SH-SY5Y (cell line): ENCODE measurements at regions not wholly inside any gene's neighbourhood (a gene's known extent, or its start where the extent isn't known, plus 50 kb on each side); places are given as distances from the start of the nearest gene placed in this dataset.

Experiments used
- GATA2 ChIP-seq: IDR thresholded peaks from 2 replicates; pipeline ENCODE4 v1.6.1; 2011; ENCODE audit warnings: mild to moderate bottlenecking, low read depth, low read length
- GATA3 ChIP-seq: IDR thresholded peaks from 2 replicates; pipeline ENCODE4 v1.6.1; 2011; ENCODE audit warnings: low read depth, mild to moderate bottlenecking, low read length, moderate library complexity

DNA sequence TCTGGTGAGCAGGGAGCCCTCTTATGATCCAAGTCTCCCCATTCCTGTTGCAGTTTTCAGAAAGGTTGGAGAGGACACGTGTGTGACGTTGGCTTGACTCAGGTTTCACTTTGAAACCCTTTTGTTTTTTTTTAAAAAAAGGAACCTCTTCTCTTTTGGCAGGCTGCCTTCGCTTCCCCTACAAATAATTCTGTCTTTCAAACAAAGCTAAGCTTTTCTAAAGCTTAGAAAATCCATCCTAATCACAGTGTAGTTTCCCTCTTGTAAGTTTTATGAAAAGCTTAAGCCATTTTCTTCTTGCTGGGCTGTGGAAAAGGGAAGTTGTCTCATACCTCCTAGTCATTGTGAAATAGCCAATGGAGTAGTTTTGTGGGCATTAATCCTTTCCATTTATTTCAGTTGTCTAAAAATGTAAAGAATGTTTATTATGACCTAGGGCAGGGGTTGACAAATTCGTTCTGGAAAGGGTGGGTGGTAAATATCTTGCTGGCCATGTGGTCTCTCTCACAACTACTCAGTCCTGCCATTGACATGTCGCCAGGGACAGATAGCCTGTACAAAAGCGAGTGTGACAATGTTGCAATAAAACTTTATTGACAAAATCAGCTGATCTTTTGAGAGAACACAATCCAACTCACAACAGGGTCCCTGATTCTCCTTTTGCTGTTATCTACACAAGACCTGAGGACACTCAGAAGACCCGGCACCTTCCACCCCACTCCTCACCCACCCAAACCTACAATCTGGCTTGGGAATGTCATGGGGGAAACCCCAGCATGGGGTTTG lies 878.8 kb downstream of the RNF144A start:
- TF ChIP-seq GATA2 (no peak), GATA3 (no peak)

DNA sequence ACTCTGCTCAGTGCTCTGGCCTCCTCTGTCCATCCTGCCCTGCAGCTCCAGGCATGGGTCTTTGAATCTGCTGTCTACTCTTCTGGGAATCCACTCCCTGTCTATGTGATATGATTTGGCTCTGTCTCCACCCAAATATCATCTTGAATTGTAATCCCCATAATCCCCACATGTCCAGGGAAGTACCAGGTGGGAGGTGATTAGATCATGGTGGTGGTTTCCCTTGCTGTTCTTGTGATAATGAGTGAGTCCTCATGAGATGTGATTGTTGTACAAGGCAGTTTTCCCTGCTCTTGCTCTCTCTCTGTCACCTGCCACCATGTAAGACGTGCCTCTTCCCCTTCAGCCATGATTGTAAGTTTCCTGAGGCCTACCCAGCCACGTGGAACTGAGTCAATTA lies 881.8 kb upstream of the ID2 start:
- TF ChIP-seq GATA2 (no peak), GATA3 (no peak)

DNA sequence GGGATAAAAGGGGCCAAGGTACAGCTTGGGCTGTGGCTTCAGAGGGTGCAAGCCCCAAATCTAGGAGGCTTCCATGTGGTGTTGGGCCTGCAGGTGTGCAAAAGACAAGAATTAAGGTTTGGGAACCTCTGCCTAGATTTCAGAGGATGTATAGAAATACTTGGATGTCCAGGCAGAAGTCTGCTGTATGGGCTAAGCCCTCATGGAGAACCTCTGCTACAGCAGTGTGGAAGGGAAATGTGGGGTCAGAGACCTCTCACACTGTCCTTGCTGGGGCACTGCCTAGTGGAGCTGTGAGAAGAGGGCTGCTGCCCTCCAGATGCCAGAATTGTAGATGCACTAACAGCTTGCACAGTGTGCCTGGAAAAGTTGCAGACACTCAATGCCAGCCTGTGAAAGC lies 880.6 kb upstream of the ID2 start:
- TF ChIP-seq GATA2 = no peak
- TF ChIP-seq GATA3 = no peak

GRCh38 chr2:7803515-7803914 lies 878.3 kb upstream of the ID2 start:
- TF ChIP-seq GATA3 = no peak

- TF ChIP-seq GATA3 = no peak
- TF ChIP-seq GATA2 = no peak
Measured at GRCh38 chr2:7809640-7810039, 872.2 kb upstream of the ID2 start.

DNA sequence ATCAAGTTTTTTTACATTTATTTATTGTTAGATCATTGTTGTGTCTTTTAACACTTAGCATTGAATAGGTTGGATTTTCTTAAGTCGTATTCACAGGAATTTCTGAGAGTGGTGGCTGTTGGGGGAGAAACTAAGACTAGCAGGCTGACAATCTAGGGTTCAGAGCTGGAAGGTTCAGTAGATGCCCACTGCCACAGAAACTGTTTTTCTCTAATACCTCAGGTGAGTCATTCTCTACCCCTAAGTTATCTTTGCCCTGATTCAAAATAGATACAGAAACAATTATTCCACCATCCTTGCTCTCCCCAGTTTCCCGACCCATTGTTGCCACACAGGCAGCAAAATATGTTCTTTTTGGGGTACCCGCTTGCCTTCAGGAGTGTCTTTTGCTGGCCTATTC lies 870.8 kb upstream of the ID2 start:
- TF ChIP-seq GATA3 = no peak
- TF ChIP-seq GATA2 = no peak

- no peak for TF ChIP-seq GATA3
- TF ChIP-seq GATA2 = no peak
Measured at GRCh38 chr2:7812231-7812995, 869.4 kb upstream of the ID2 start.

- TF ChIP-seq GATA2 (no peak), GATA3 (no peak)
Measured at GRCh38 chr2:7813541-7814292, 868.1 kb upstream of the ID2 start.

- no peak for TF ChIP-seq GATA3
- TF ChIP-seq GATA2 = no peak
Measured at GRCh38 chr2:7815726-7816125, 866.1 kb upstream of the ID2 start.

- TF ChIP-seq GATA2 (no peak), GATA3 (no peak)
Measured at GRCh38 chr2:7816233-7816632, 865.6 kb upstream of the ID2 start.

GRCh38 chr2:7816944-7817343 lies 864.9 kb upstream of the ID2 start:
- TF ChIP-seq GATA2 (no peak), GATA3 (no peak)

- TF ChIP-seq GATA3 (no peak), GATA2 (no peak)
Measured at GRCh38 chr2:7819316-7819715, 862.5 kb upstream of the ID2 start.

DNA sequence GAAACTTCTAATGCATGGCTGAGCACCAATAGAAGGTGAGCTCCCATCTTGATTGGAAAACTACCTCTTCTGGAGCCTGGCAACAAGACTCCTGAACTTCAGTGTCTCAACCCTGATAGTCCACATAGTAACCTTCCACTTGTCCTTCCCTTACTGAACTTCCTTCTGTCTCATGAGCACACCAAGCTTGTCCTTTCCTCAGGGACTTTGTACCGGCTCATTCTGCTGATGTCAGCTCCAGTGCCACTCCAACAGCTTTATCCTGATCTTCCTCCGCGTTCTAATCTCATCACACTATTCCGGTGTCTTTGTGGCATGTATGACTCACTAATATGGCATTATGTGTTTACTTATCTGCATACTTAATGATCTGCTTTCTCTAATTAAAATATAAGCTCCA lies 862.0 kb upstream of the ID2 start:
- TF ChIP-seq GATA3 (no peak), GATA2 (no peak)

DNA sequence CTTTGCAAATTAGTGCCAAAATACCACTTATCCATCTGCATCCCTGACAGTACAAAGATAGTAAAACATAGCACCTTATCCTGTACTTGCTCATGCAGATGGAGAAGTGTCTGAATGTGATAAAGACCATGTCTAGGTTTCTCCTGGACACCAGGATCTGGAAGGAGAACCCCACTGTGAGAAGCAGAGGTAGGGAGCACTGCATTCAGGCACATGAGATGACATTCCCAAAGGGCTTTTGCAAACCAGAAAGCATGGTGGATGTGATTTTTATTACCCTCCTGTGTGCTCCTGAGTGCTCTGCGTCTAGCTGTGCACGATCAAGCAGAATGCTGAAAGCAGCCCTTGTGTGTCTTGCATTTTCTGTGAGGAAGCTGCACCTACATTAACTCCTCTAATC lies 857.6 kb upstream of the ID2 start:
- TF ChIP-seq GATA3 = no peak
- no peak for TF ChIP-seq GATA2

DNA sequence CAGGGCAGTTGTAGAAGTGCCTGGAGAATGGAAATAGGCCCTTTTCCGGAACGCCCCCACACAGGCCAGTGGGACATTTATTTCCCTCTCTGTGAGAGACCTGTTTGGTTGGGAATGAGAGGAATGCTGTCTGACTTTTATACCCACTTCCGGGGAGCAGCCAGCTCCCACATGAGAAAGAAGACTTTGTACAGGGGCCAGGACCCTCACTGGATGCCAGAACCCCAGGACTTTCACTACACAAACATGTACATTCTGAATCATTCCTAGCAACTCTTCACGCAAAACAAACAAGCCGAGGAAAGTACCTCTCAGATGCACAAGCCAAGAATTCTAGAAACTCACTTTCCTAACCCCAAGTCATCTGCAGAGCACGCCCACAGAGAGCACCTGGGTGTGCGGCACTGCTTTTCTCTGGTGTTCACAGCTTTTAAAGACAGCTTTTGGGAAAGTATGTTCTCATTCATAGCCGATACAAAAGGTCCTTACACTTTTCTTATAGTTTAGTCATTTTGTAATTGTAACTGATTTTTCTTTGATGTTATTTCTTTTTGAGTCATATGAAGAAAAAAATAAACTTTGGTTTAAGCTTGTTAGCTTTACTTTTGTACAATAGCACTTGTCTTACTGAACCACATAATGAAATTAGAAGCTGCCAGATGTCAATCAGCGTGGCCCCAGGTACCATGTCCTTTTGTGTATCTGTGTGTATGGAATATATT lies 856.1 kb upstream of the ID2 start:
- no peak for TF ChIP-seq GATA2
- no peak for TF ChIP-seq GATA3
